Spleen (tissue), 7 donors: ENCODE measurements at regions not wholly inside any gene's neighbourhood (a gene's known extent, or its start where the extent isn't known, plus 50 kb on each side); places are given as distances from the start of the nearest gene placed in this dataset.

Experiments used
- POLR2A ChIP-seq, 3 donors: fragments of 450-650 bp; IDR thresholded peaks; one replicate each; pipeline ENCODE4 v1.5.1; 2017; ENCODE audit warnings: antibody characterized with exemption in 3 of 3, mild to moderate bottlenecking in 1 of 3
- POLR2AphosphoS5 ChIP-seq, 3 donors: sonication (generic); formaldehyde crosslinking; IDR thresholded peaks; one replicate each; pipeline ENCODE4 v1.5.1; 2017; ENCODE audit warnings: antibody characterized with exemption in 3 of 3
- TF ChIP-seq, protein P1 (sequence below), 11 experiments: fragments of 200-600 bp in 7 of 11; fragments of 450-650 bp in 4 of 11; sonication (generic) in 4 of 11; IDR thresholded peaks in 8 of 11; conservative IDR thresholded peaks in 3 of 11; 1 replicate in 7 of 11; 2 replicates in 4 of 11; pipeline versions ENCODE4 v1.4.0 to v1.8.0; 2016 to 2021; ENCODE audit warnings: antibody characterized with exemption in 11 of 11, inconsistent platforms in 4 of 11, mild to moderate bottlenecking in 1 of 11
- donor health status: DM: no; HTN: no; CAD: no; lungs with moderate emphysema.
- donor health status: DM: no; HTN: no; CAD: no.
- donor health status: DM: no; HTN: no; CAD: no.

DNA sequence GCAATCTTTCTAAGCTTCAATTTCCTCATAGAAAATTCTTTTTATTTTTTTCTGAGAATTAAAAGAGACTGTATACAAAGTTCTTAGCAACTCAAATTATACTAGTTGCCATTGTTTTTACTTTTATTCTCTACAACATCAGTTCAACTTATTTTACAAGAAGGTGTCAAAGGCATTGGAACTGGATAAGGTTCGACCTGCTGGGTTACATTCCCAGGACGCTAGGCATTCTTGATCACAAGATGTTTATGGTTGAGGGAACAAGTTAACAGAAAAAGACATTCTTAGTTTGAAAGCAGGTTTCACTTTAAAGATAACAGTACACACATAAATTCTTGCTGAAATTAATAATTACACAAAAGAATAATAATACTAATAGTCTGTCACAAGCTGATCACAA is 163.5 kb upstream of the SNX2 start:
- TF ChIP-seq, protein P1, sequence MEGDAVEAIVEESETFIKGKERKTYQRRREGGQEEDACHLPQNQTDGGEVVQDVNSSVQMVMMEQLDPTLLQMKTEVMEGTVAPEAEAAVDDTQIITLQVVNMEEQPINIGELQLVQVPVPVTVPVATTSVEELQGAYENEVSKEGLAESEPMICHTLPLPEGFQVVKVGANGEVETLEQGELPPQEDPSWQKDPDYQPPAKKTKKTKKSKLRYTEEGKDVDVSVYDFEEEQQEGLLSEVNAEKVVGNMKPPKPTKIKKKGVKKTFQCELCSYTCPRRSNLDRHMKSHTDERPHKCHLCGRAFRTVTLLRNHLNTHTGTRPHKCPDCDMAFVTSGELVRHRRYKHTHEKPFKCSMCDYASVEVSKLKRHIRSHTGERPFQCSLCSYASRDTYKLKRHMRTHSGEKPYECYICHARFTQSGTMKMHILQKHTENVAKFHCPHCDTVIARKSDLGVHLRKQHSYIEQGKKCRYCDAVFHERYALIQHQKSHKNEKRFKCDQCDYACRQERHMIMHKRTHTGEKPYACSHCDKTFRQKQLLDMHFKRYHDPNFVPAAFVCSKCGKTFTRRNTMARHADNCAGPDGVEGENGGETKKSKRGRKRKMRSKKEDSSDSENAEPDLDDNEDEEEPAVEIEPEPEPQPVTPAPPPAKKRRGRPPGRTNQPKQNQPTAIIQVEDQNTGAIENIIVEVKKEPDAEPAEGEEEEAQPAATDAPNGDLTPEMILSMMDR (IDR thresholded peaks at IDR 0.05 in 8 of 11, conservative IDR thresholded peaks at IDR 0.05 in 3 of 11), result no peak
- TF ChIP-seq POLR2A (IDR thresholded peaks at IDR 0.05), result no peak
- no peak for TF ChIP-seq POLR2AphosphoS5 (IDR thresholded peaks at IDR 0.05)
